HG03354 (cell line): ENCODE measurements at regions not wholly inside any gene's neighbourhood (a gene's known extent, or its start where the extent isn't known, plus 50 kb on each side); places are given as distances from the start of the nearest gene placed in this dataset.
"Not testable (repeated sequence)": the region's sequence is repeated elsewhere in the genome, so short reads cannot be mapped to it uniquely, and the experiment has no call there.

ENCODE experiments used
- ATAC-seq: cut with Tn5 transposase; IDR thresholded peaks from one replicate; pipeline ENCODE4 v1.9.1; 2021; ENCODE audit warnings: mild to moderate bottlenecking; ENCODE audit not compliant: unreplicated experiment, poor library complexity, severe bottlenecking

- no peak for ATAC-seq
Measured at GRCh38 chr12:25783566-25783965, 174.9 kb upstream of the RASSF8 start.

- no peak for ATAC-seq
Measured at GRCh38 chr12:25784669-25785068, 173.8 kb upstream of the RASSF8 start.

GRCh38 chr12:25785134-25785533 lies 173.3 kb upstream of the RASSF8 start:
- no peak for ATAC-seq

- ATAC-seq: no peak
Measured at GRCh38 chr12:25787701-25788100, 170.8 kb upstream of the RASSF8 start.

GRCh38 chr12:25788707-25789442 lies 169.6 kb upstream of the RASSF8 start:
- ATAC-seq: no peak

GRCh38 chr12:25789541-25789944 lies 168.9 kb upstream of the RASSF8 start:
- ATAC-seq: no peak

- no peak for ATAC-seq
Measured at GRCh38 chr12:25792031-25792430, 166.5 kb upstream of the RASSF8 start.

- ATAC-seq: no peak
Measured at GRCh38 chr12:25793196-25793595, 165.3 kb upstream of the RASSF8 start.

GRCh38 chr12:25794571-25794970 lies 163.9 kb upstream of the RASSF8 start:
- ATAC-seq: no peak

- no peak for ATAC-seq
Measured at GRCh38 chr12:25796523-25797000, 161.9 kb upstream of the RASSF8 start.

- no peak for ATAC-seq
Measured at GRCh38 chr12:25797386-25797785, 161.1 kb upstream of the RASSF8 start.

GRCh38 chr12:25797949-25798348 lies 160.5 kb upstream of the RASSF8 start:
- no peak for ATAC-seq

GRCh38 chr12:25800101-25800500 lies 158.4 kb upstream of the RASSF8 start:
- no peak for ATAC-seq

- no peak for ATAC-seq
Measured at GRCh38 chr12:25801734-25802133, 156.7 kb upstream of the RASSF8 start.

- ATAC-seq: no peak
Measured at GRCh38 chr12:25802143-25802542, 156.3 kb upstream of the RASSF8 start.

- ATAC-seq: not testable (repeated sequence)
Measured at GRCh38 chr12:25803029-25803664, 155.3 kb upstream of the RASSF8 start.

- not testable (repeated sequence) for ATAC-seq
Measured at GRCh38 chr12:25804286-25804685, 154.2 kb upstream of the RASSF8 start.

GRCh38 chr12:25806271-25806670 lies 152.2 kb upstream of the RASSF8 start:
- no peak for ATAC-seq

GRCh38 chr12:25808604-25809003 lies 149.9 kb upstream of the RASSF8 start:
- no peak for ATAC-seq

- no peak for ATAC-seq
Measured at GRCh38 chr12:25810683-25811082, 147.8 kb upstream of the RASSF8 start.

- ATAC-seq: peak; percentile 50
Measured at GRCh38 chr12:25811656-25812126, 146.8 kb upstream of the RASSF8 start.
